ENCODE measurements at regions not wholly inside any gene's neighbourhood (a gene's known extent, or its start where the extent isn't known, plus 50 kb on each side); places are given as distances from the start of the nearest gene placed in this dataset.

GRCh38 chr9:81532251-81532650 lies 157.1 kb downstream of the TLE1 start:
- no peak for DNase-seq (ENCODE audit: low read depth)
- TF ChIP-seq CTCF (IDR thresholded peaks at IDR 0.05; ENCODE audit: low read length, missing control alignments): no peak

DNA sequence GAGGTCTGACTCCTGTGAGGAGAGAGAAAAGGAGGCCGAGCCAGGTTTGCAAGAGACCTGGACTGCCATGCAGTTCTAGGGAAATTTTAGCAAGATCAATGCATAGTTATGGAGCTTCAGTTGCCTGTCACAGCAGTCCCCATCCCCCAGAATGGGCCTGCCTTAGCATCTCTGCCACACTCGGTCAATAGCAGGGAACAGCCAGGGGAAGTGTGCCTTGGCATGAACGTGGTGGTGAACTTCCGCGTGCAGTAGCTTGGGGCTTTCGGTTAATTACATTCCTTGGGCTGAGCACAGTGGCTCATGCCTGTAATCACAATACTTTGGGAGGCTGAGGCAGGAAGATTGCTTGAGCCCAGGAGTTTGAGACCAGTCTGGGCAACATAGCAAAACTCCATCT lies 157.8 kb downstream of the TLE1 start:
- no peak overlapping the region for H3K4me3 ChIP-seq (replicated peaks; ENCODE audit: low read depth, low read length)
- TF ChIP-seq CTCF (IDR thresholded peaks at IDR 0.05; ENCODE audit: low read length, missing control alignments): no peak
- DNase-seq (ENCODE audit: low read depth): no peak

More at GRCh38 chr9:81532251-81532650, 157.1 kb downstream of the TLE1 start:
- no peak overlapping the region for H3K4me3 ChIP-seq (replicated peaks; ENCODE audit: low read depth, low read length)

DNA sequence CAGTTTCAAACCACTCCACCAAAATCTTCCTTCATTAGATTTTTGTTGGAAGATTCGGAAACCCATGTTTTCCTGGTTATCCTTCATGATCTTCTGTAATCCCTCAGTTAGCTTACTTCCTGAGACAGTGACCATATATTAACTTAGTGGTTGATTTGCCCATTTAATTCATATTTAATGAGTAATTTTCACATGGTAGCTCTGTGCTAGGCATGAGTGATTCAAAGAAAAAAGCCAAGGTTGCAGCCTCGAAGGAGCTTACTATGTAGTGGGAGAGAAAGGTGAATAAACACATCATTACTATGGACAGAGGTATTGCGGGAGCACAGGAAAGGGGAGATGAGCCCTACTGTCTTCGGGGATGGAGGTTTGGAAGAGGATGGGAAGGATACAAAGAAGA lies 158.5 kb downstream of the TLE1 start:
- TF ChIP-seq CTCF (IDR thresholded peaks at IDR 0.05; ENCODE audit: low read length, missing control alignments): no peak
- no peak overlapping the region for H3K4me3 ChIP-seq (replicated peaks; ENCODE audit: low read depth, low read length)
- no peak for DNase-seq (ENCODE audit: low read depth)

DNA sequence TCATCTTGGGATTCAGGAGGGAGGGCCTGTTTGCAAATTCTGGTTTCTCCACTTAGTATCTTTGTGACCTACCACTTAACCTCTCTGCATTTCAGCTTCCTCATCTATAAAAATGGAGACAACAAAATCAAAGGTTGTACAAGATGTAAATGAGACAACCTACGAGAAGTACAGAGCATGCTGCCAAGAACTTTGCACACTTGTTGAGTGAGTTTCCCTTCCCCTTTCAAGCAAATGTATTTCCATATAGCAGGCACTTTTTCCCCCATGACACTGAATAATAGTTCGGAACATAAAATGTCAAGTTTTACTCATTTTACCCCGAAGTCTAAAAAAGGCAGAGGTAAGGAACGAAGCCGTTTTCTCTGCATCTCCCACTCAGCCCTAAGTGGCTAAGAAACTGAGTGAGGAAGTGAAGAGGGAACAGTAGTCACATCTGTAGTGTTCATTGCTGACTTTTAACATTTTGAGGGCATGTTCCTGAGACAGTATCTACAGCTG lies 159.0 kb downstream of the TLE1 start:
- H3K4me3 ChIP-seq (replicated peaks; ENCODE audit: low read depth, low read length): no peak overlapping the region
- DNase-seq (ENCODE audit: low read depth): no peak
- no peak for TF ChIP-seq CTCF (IDR thresholded peaks at IDR 0.05; ENCODE audit: low read length, missing control alignments)

GRCh38 chr9:81529556-81530193 lies 159.7 kb downstream of the TLE1 start:
- peak; percentile 75 for DNase-seq (ENCODE audit: low read depth)
- no peak for TF ChIP-seq CTCF (IDR thresholded peaks at IDR 0.05; ENCODE audit: low read length, missing control alignments)
- H3K4me3 ChIP-seq (replicated peaks; ENCODE audit: low read depth, low read length): no peak overlapping the region

- DNase-seq (ENCODE audit: low read depth): peak; percentile 77
- TF ChIP-seq CTCF (IDR thresholded peaks at IDR 0.05; ENCODE audit: low read length, missing control alignments): no peak
- no peak overlapping the region for H3K4me3 ChIP-seq (replicated peaks; ENCODE audit: low read depth, low read length)
These were observed 162.8 kb downstream of the TLE1 start for GRCh38 chr9:81526587-81526986.

Data from fibroblast of pulmonary artery (primary cell).